G401.6 (cell line): ENCODE measurements at regions not wholly inside any gene's neighbourhood (a gene's known extent, or its start where the extent isn't known, plus 50 kb on each side); places are given as distances from the start of the nearest gene placed in this dataset.
A peak's percentile ranks its signal among the peaks of the same experiment; 100 is the strongest.

ENCODE experiments used
- FAIRE-seq: peaks from 2 replicates; lab custom pipeline; 2012; peaks lifted over from hg19 to GRCh38; lab: Jason Lieb, UNC

- no peak for FAIRE-seq
These were observed 333.9 kb upstream of the DDX53 start for GRCh38 chrX:22665818-22666217.

- FAIRE-seq, result no peak
These were observed 333.3 kb upstream of the DDX53 start for GRCh38 chrX:22666441-22666840.

GRCh38 chrX:22674932-22675331 is 324.8 kb upstream of the DDX53 start:
- FAIRE-seq, result no peak

GRCh38 chrX:22686138-22686541 is 313.6 kb upstream of the DDX53 start:
- FAIRE-seq, result no peak

GRCh38 chrX:22689290-22689689 is 310.5 kb upstream of the DDX53 start:
- FAIRE-seq, result no peak

- no peak for FAIRE-seq
These were observed 309.6 kb upstream of the DDX53 start for GRCh38 chrX:22690116-22690515.

- no peak for FAIRE-seq
These were observed 307.7 kb upstream of the DDX53 start for GRCh38 chrX:22691966-22692565.

- no peak for FAIRE-seq
These were observed 301.6 kb upstream of the DDX53 start for GRCh38 chrX:22698151-22698550.

- no peak for FAIRE-seq
These were observed 300.1 kb upstream of the DDX53 start for GRCh38 chrX:22699581-22700091.

- no peak for FAIRE-seq
These were observed 286.8 kb upstream of the DDX53 start for GRCh38 chrX:22712942-22713341.

GRCh38 chrX:22730542-22730941 is 269.2 kb upstream of the DDX53 start:
- FAIRE-seq, result no peak

- FAIRE-seq, result no peak
These were observed 262.2 kb upstream of the DDX53 start for GRCh38 chrX:22737541-22737940.

- FAIRE-seq, result no peak
These were observed 260.5 kb upstream of the DDX53 start for GRCh38 chrX:22739276-22739675.

- FAIRE-seq, result no peak
These were observed 258.9 kb upstream of the DDX53 start for GRCh38 chrX:22740836-22741235.

GRCh38 chrX:22742174-22742573 is 257.6 kb upstream of the DDX53 start:
- no peak for FAIRE-seq

GRCh38 chrX:22746081-22746480 is 253.7 kb upstream of the DDX53 start:
- no peak for FAIRE-seq

- peak; percentile 11 for FAIRE-seq
These were observed 251.4 kb upstream of the DDX53 start for GRCh38 chrX:22748093-22748999.

- FAIRE-seq, result no peak
These were observed 240.8 kb upstream of the DDX53 start for GRCh38 chrX:22758807-22759481.

- FAIRE-seq, result no peak
These were observed 239.2 kb upstream of the DDX53 start for GRCh38 chrX:22760513-22761057.

- FAIRE-seq, result no peak
These were observed 211.5 kb upstream of the DDX53 start for GRCh38 chrX:22788221-22788620.

- FAIRE-seq, result no peak
These were observed 204.1 kb upstream of the DDX53 start for GRCh38 chrX:22795671-22796070.

GRCh38 chrX:22800360-22800759 is 199.4 kb upstream of the DDX53 start:
- no peak for FAIRE-seq

GRCh38 chrX:22800806-22801205 is 199.0 kb upstream of the DDX53 start:
- FAIRE-seq, result no peak
